HTR-8/SVneo (cell line): ENCODE measurements at regions not wholly inside any gene's neighbourhood (a gene's known extent, or its start where the extent isn't known, plus 50 kb on each side); places are given as distances from the start of the nearest gene placed in this dataset.
A peak's percentile ranks its signal among the peaks of the same experiment; 100 is the strongest.
"Not testable (repeated sequence)": the region's sequence is repeated elsewhere in the genome, so short reads cannot be mapped to it uniquely, and the experiment has no call there.

Experiments used
- DNase-seq: peaks from one replicate; pipeline ENCODE4 v3.0.0; 2011; ENCODE audit warnings: low spot score, mixed read lengths; ENCODE audit not compliant: insufficient read length
- FAIRE-seq: peaks from 2 replicates; lab custom pipeline; 2011; peaks lifted over from hg19 to GRCh38; lab: Jason Lieb, UNC

DNA sequence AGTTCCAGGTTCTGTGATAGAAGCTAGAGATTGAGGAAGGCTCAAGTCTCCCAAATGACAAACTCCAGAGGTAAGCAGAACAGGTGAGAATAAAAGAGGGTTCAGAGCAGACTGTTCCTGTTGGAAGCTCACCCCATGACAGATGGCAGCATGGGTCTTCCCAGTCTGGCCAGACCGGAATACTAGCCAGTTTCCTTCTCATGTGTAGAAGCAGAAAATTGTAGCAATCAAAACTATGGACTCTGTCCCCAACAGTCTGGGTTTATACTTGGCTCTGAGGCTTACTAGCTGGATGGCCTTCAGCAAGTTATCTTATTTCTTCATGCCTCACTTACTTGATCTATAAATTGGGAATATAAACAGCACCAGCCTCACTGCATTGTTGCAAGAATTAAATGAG lies 494.8 kb downstream of the MN1 start:
- FAIRE-seq (no peak), DNase-seq (no peak)

GRCh38 chr22:27307545-27308247 lies 493.9 kb downstream of the MN1 start:
- DNase-seq, result no peak
- FAIRE-seq, result no peak

- DNase-seq, result no peak
- no peak for FAIRE-seq
Measured at GRCh38 chr22:27308513-27308912, 493.0 kb downstream of the MN1 start.

- DNase-seq, result no peak
Measured at GRCh38 chr22:27309697-27310096, 491.9 kb downstream of the MN1 start.

DNA sequence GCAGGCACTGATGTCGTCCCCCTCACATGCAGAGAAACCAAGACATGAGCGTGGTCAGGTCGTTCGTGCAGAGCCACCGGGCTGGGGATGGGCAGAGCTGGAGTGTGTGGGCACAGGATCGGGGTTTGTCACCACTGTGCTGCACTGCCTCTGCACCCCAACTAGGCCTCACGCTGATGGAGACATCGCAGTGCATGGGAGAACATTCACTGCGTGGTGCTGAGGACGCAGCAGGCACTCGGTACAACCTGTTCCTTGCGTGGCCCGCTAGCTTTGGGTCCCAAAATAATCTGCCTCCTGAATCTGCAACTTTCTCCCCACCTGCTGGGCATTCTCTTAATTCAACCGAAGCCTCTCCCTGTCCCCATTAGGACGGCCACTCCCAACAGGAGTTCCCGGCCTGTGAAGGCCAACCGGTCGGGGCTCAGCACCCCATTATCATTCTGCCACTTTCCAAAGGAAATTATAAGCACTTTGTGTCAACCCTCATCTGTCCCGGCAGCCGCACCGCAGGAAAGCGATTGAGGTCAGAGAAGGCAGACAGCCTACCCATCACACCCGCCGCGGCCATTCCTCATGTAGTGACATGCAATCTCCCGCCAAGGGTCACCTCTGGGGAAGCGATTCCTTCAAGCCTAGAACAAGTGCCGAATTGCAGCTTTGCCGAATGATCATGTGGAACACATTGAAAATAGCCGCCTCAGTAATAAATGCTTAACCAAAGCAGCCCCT lies 490.4 kb downstream of the MN1 start:
- no peak for DNase-seq
- FAIRE-seq, result no peak

More at GRCh38 chr22:27309697-27310096, 491.9 kb downstream of the MN1 start:
- no peak for FAIRE-seq

- FAIRE-seq (no peak), DNase-seq (no peak)
Measured at GRCh38 chr22:27311698-27312550, 489.6 kb downstream of the MN1 start.

DNA sequence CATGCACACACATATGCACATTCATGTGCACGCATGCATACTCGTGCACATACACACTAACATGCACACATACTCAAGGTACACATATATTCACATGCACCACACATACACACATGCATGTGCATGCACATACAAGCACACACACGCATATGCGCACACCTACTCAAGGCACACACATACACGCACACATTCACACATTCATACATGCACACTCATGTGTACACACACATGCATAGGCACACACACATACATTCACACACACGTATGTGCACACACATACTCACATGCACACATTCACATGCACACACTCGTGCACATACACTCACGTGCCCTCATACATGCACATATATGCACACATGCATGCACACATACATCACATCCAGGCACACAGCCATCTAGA lies 489.0 kb downstream of the MN1 start:
- no peak for DNase-seq
- peak; percentile 89 for FAIRE-seq

DNA sequence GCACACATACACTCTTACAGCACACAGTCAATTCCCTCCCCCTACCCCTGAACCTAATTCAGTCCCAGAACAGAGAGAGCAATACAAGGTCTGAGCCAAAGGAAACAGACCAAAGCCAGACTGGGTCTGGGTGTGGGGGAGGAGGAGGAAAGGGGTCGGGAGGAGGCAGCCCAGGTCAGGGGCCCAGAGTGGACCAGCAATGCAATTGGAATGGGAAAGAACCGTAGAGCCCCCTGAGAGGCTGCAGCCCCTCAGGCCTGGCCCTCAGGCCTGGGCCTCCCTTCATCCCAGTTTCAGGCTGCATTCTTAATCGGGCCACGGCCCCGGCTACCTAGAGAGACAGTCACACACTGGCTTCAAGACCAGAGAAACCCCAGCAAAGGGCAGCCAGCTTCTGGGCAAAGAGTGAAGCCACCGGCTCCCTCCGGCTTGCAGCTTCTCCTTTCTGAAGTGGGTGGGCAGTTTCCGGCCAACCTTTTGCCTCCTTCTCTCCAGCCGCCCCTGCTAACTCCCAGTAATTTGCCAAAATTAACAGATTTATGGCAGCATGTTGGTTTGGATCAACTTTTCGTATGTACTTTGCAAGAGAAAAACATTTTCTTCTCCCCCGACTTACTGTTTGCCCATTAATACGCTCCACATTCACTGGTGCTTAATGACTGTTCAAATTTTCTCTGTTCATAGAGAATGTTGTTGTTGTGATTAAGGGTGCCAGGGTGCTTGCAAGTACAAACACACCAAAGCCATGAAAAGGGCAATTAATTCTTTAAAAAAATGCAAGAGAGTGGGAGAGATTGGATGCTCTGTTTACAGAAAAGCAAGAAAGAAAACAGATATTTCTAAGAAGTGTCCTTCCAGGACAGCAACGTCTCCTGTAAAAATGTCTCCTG lies 488.3 kb downstream of the MN1 start:
- DNase-seq (no peak), FAIRE-seq (no peak)

DNA sequence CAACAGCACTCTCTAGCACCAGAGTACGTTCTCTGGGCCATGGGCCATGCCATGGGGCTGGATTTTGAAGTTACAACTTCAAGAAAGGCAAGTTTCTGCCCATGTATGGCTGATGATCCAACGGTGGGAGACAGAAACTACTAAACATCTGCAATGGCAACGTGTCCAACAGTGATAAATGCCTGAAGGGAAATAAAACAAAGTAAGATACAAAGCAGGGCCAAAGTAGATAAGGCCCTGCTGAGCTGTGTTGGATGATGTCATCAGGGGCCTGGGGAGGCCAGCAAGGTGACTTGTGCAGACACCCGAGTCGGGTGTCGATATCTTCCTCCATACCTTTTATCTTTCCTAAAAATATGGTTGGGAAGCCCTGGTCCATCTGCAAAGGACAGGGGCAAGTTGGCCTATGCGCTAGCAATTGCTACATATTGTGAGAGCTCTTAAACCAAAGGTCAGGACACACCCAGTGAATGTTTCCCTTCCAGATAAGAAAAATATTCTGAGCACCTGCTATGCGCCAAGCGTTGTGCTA lies 487.2 kb downstream of the MN1 start:
- DNase-seq (no peak), FAIRE-seq (no peak)

GRCh38 chr22:27315833-27316232 lies 485.7 kb downstream of the MN1 start:
- FAIRE-seq (no peak), DNase-seq (no peak)

DNA sequence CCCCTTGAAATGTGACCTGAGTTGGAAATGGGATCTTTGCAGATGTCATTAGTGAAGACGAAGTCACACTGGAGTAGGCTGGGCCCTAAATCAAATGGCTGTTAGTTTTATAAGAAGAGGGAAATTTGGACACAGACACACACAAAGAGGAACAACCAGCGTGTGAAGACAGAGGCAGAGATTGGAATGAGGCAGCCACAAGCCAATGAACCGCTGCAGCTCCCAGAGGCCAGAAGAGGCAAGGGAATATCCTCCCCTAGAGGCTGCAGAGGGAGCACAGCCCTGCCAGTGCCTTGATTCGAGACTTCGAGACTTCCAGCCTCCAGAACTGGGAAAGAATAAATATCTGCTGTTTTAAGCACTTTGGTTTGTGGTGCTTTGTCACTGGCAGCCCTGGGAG lies 484.5 kb downstream of the MN1 start:
- DNase-seq (no peak), FAIRE-seq (no peak)

GRCh38 chr22:27317971-27318428 lies 483.6 kb downstream of the MN1 start:
- DNase-seq (no peak), FAIRE-seq (no peak)

DNA sequence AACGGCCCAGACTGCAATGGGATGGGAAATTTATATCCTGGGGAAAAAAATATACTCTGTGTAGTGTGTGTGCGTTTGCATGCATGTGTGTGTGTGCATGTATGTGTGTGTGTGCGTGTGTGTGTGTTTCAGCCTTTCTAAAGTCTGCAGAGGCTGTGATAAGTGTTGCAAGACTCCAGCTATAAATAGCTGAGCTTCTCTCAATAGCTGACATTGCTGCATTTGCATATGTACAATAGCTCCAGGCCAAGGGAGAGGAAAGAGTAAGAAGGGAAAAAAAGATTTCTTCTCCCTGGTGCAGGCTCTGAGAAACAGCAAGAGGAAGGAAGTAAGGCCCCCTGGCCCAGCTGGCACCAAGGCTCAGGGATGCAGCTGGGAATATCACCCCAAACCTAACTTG lies 483.0 kb downstream of the MN1 start:
- no peak for DNase-seq
- FAIRE-seq, result no peak

- FAIRE-seq, result no peak
- no peak for DNase-seq
Measured at GRCh38 chr22:27323661-27324060, 477.9 kb downstream of the MN1 start.

GRCh38 chr22:27324908-27325307 lies 476.6 kb downstream of the MN1 start:
- not testable (repeated sequence) for DNase-seq, FAIRE-seq

DNA sequence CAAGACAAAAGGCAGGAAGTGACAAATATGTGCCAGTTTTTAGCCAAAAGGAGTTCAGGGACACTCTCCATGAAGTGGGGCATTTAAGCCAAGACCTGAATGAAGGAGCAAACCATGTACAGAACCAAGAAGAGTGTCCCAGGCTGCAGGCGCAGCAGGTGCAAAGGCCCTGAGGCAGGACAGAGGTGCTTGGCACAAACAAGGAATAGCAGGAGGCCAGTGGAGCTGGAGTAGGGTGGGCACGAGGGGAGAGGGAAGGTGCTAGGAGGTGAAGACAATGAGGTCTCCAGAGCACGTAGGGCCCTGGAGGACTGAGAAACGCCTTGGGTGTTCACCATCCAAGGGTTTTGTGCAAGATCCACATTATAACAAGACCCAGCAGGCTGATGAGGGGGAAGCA lies 474.1 kb downstream of the MN1 start:
- FAIRE-seq (no peak), DNase-seq (no peak)

GRCh38 chr22:27327981-27328721 lies 473.4 kb downstream of the MN1 start:
- DNase-seq, result no peak
- no peak for FAIRE-seq

- FAIRE-seq (no peak), DNase-seq (no peak)
Measured at GRCh38 chr22:27329131-27329850, 472.3 kb downstream of the MN1 start.
